Thyroid gland (tissue), 4 donors: ENCODE measurements at regions not wholly inside any gene's neighbourhood (a gene's known extent, or its start where the extent isn't known, plus 50 kb on each side); places are given as distances from the start of the nearest gene placed in this dataset.

ENCODE experiments used
- CTCF ChIP-seq, 6 experiments: fragments of 200-600 bp in 3 of 6; fragments of 450-650 bp in 3 of 6; sonication (generic) in 3 of 6; IDR thresholded peaks; one replicate each; pipeline ENCODE4 v1.5.1; 2016 to 2019; ENCODE audit warnings: antibody characterized with exemption in 6 of 6, mild to moderate bottlenecking in 2 of 6, inconsistent platforms in 1 of 6, moderate library complexity in 1 of 6
- POLR2A ChIP-seq, 2 donors: fragments of 450-650 bp; IDR thresholded peaks; one replicate each; pipeline ENCODE4 v1.6.1; 2017; ENCODE audit warnings: antibody characterized with exemption in 2 of 2, mild to moderate bottlenecking in 2 of 2, moderate library complexity in 1 of 2

DNA sequence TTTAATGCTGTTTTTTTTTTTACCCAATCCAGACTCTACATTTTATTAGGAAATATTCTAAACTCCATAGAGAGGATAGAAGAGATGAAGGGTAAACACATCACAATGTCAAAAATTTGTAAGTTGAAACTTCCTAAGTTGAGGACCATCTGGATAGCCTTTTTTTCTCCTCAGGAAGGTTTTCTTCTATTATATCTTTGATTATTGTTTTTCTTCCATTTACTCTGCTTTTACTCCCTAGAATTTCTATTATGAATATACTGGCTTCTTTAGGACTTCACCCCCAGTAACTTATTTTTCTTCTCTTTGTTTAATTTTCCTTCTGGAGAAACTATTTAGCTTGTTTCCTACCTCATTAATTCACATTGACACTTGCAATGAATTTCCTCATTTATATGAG lies 71.2 kb upstream of the SLIT2 start:
- TF ChIP-seq CTCF (IDR thresholded peaks at IDR 0.05) (no peak), POLR2A (IDR thresholded peaks at IDR 0.05) (no peak)
